ENCODE measurements at regions not wholly inside any gene's neighbourhood (a gene's known extent, or its start where the extent isn't known, plus 50 kb on each side); places are given as distances from the start of the nearest gene placed in this dataset.
"Not testable (repeated sequence)": the region's sequence is repeated elsewhere in the genome, so short reads cannot be mapped to it uniquely, and the experiment has no call there.

DNA sequence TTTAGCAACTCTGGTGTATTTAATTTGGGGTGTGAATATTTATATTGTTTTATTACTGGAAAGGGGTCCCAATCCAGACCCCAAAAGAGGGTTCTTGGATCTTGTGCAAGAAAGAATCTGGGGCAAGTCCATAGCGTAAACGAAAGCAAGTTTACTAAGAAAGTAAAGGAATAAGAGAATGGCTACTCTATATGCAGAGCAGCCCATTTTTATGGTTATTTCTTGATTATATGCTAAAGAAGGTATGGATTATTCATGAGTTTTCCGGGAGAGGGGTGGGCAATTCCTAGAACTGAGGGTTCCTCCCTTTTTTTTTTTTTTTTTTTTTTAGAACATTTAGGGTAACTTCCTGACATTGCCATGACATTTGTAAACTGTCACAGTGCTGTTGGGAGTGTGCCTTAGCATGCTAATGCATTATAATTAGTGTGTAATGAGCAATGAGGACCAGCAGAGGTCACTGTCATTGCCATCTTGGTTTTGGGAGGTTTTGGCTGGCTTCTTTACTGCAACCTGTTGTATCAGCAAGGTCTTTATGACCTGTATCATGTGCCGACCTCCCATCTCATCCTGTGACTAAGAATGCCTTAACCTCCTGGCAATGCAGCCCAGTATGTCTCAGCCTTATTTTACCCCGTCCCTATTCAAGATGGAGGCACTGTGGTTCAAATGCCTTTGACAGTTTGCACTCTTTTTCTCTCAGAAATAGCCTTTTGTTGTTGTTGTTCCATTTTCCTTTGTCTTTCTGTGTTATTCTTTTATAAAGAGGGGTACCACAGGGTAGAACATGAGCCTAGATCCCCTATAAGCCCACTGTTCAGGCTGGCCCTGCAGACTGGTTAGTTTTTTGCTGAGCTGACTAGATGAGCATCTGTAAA lies 75.5 kb upstream of the DCD start:
- peak; percentile 18 for FAIRE-seq
- DNase-seq (ENCODE audit: low read depth) = peak; percentile 22

DNA sequence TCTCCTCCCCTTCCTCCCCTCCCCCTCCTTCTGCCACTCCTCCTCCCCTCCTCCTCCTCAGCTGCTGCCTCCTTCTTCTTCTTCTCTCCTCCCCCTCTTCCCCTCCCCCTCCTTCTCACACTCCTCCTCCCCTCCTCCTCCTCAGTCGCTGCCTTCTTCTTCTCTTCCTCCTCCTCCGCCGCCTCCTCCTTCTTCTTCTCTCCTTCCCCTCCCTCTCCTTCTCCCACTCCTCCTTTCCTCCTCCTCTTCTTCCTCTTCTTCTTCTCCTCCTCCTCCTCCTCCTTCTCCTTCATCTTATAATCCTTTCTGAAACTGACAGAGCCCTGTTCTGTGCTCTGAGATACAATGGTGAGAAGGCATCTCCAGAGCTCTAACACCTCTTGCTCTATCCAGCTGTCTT lies 73.1 kb upstream of the DCD start:
- H3K36me3 ChIP-seq (ENCODE audit: control insufficient read depth, insufficient read depth, low read length) = no peaks in the 10 kb centered on the region
- FAIRE-seq = no peak

More for the DNA sequence above, 75.5 kb upstream of the DCD start:
- H3K4me3 ChIP-seq (ENCODE audit: low read depth, low read length) = no peak overlapping the region
- H3K27me3 ChIP-seq (ENCODE audit: control insufficient read depth, insufficient read depth, low read length) = peaks cover 2% of the 10 kb centered on the region
- no peaks in the 10 kb centered on the region for H3K36me3 ChIP-seq (ENCODE audit: control insufficient read depth, insufficient read depth, low read length)
- TF ChIP-seq, protein P1, sequence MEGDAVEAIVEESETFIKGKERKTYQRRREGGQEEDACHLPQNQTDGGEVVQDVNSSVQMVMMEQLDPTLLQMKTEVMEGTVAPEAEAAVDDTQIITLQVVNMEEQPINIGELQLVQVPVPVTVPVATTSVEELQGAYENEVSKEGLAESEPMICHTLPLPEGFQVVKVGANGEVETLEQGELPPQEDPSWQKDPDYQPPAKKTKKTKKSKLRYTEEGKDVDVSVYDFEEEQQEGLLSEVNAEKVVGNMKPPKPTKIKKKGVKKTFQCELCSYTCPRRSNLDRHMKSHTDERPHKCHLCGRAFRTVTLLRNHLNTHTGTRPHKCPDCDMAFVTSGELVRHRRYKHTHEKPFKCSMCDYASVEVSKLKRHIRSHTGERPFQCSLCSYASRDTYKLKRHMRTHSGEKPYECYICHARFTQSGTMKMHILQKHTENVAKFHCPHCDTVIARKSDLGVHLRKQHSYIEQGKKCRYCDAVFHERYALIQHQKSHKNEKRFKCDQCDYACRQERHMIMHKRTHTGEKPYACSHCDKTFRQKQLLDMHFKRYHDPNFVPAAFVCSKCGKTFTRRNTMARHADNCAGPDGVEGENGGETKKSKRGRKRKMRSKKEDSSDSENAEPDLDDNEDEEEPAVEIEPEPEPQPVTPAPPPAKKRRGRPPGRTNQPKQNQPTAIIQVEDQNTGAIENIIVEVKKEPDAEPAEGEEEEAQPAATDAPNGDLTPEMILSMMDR (IDR thresholded peaks at IDR 0.05; ENCODE audit: insufficient read depth, low read length, severe bottlenecking) = peak; percentile 67

DNA sequence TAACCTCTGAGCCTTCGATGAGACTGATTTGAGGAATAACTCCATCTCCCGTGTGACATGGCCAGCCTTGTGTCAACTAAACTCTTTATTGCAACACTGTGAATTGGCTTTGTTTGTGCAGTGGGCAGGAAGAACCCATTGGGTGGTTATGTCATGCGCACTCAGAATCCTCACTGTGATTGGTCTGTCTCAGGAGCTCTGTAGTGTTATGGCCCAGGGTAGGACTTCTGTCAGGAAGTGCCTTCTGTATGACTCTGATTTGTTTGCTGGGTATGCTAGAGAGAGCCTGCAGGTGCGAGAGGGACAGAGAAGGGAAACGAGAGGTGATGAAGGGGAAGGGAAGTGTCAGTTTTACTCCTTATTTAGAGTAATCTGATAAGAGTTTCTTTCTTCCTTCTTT lies 71.5 kb upstream of the DCD start:
- no peak for FAIRE-seq
- H3K4me3 ChIP-seq (ENCODE audit: low read depth, low read length) = no peak overlapping the region
- no peaks in the 10 kb centered on the region for H3K36me3 ChIP-seq (ENCODE audit: control insufficient read depth, insufficient read depth, low read length)
- no peak for DNase-seq (ENCODE audit: low read depth)
- TF ChIP-seq, protein P1 (IDR thresholded peaks at IDR 0.05; ENCODE audit: insufficient read depth, low read length, severe bottlenecking) = no peak
- H3K27me3 ChIP-seq (ENCODE audit: control insufficient read depth, insufficient read depth, low read length) = peaks cover 2% of the 10 kb centered on the region

More for the DNA sequence above, 73.1 kb upstream of the DCD start:
- Histone ChIP-seq H3K27me3 (ENCODE audit: control insufficient read depth, insufficient read depth, low read length) (peaks cover 2% of the 10 kb centered on the region), H3K4me3 (ENCODE audit: low read depth, low read length) (no peak overlapping the region)
- TF ChIP-seq, protein P1 (IDR thresholded peaks at IDR 0.05; ENCODE audit: insufficient read depth, low read length, severe bottlenecking) = no peak
- DNase-seq (ENCODE audit: low read depth) = no peak

DNA sequence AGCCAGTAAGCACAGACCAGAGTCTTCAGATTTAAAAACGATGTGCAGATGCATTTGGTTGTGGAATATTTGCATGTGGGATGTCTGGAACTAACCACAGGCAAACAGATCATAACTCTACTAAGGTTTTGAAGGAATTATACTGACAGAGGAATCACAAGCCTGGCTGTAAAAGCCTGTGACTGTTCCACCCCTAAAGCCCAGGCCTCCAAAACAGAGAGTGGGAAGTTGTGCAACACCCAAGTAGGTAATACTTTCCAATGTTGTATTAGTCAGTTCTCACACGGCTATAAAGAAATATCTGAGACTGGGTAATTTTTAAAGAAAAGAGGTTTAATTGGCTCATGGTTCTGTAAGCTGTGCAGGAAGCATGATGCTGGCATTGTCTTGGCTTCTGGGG lies 68.1 kb upstream of the DCD start:
- DNase-seq (ENCODE audit: low read depth) = no peak
- TF ChIP-seq, protein P1 (IDR thresholded peaks at IDR 0.05; ENCODE audit: insufficient read depth, low read length, severe bottlenecking) = no peak
- H3K36me3 ChIP-seq (ENCODE audit: control insufficient read depth, insufficient read depth, low read length) = no peaks in the 10 kb centered on the region
- FAIRE-seq = no peak
- H3K4me3 ChIP-seq (ENCODE audit: low read depth, low read length) = no peak overlapping the region
- H3K27me3 ChIP-seq (ENCODE audit: control insufficient read depth, insufficient read depth, low read length) = peaks cover 2% of the 10 kb centered on the region

- not testable (repeated sequence) for H3K4me3 ChIP-seq (ENCODE audit: low read depth, low read length); FAIRE-seq; H3K36me3 ChIP-seq (ENCODE audit: control insufficient read depth, insufficient read depth, low read length); H3K27me3 ChIP-seq (ENCODE audit: control insufficient read depth, insufficient read depth, low read length); DNase-seq (ENCODE audit: low read depth)
Observed at GRCh38 chr12:54713876-54714275, 65.7 kb upstream of the DCD start.

DNA sequence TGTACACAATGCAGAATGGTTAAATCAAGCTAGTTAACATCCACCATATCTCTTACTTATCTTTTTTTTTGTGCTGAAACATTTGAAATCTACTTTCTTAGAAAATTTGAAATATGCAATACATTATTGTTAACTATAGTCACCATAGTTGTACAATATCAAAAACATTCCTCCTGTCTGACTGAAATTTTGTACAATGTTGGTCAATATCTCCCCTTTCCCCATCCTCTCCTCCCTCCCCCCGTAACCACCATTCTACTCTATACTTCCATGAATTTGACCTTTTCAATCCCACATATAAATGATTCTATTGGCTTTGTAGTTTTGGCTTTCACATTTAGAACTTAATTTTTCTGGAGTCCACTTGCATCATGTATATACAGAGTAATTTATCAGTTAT lies 63.5 kb upstream of the DCD start:
- TF ChIP-seq, protein P1 (IDR thresholded peaks at IDR 0.05; ENCODE audit: insufficient read depth, low read length, severe bottlenecking) = no peak
- Histone ChIP-seq H3K4me3 (ENCODE audit: low read depth, low read length) (no peak overlapping the region), H3K36me3 (ENCODE audit: control insufficient read depth, insufficient read depth, low read length) (no peaks in the 10 kb centered on the region), H3K27me3 (ENCODE audit: control insufficient read depth, insufficient read depth, low read length) (no peaks in the 10 kb centered on the region)
- DNase-seq (ENCODE audit: low read depth) (no peak), FAIRE-seq (no peak)

Measured in bronchial epithelial cell (primary cell).